HFFc6 (cell line): ENCODE measurements at regions not wholly inside any gene's neighbourhood (a gene's known extent, or its start where the extent isn't known, plus 50 kb on each side); places are given as distances from the start of the nearest gene placed in this dataset.

Experiments
- DNase-seq: peaks from one replicate; pipeline ENCODE4 v3.0.0-alpha.2; 2018
- H3K27ac Mint-ChIP-seq: 2 replicates; pipeline ENCODE4 v1.8.0; 2020; ENCODE audit warnings: mild to moderate bottlenecking, mixed read lengths
- H3K27me3 Mint-ChIP-seq: 2 replicates; pipeline ENCODE4 v1.8.0; 2021; ENCODE audit warnings: mild to moderate bottlenecking, moderate library complexity, mixed read lengths; ENCODE audit not compliant: insufficient read depth
- H3K36me3 Mint-ChIP-seq: 2 replicates; pipeline ENCODE4 v1.8.0; 2021; ENCODE audit warnings: low read depth, mixed read lengths
- H3K4me1 Mint-ChIP-seq: 2 replicates; pipeline ENCODE4 v1.8.0; 2020; ENCODE audit warnings: low read depth, mixed read lengths
- H3K4me3 Mint-ChIP-seq: 2 replicates; pipeline ENCODE4 v1.8.0; 2020; ENCODE audit warnings: mild to moderate bottlenecking, moderate library complexity, mixed read lengths
- H3K9me3 Mint-ChIP-seq: 2 replicates; pipeline ENCODE4 v1.8.0; 2020; ENCODE audit warnings: mild to moderate bottlenecking, mixed read lengths
- TF ChIP-seq, protein P1 (sequence below): fragments of 200-600 bp; sonication (generic); IDR thresholded peaks from 2 replicates; pipeline ENCODE4 v1.5.0; 2021; ENCODE audit warnings: antibody characterized with exemption, mild to moderate bottlenecking

DNA sequence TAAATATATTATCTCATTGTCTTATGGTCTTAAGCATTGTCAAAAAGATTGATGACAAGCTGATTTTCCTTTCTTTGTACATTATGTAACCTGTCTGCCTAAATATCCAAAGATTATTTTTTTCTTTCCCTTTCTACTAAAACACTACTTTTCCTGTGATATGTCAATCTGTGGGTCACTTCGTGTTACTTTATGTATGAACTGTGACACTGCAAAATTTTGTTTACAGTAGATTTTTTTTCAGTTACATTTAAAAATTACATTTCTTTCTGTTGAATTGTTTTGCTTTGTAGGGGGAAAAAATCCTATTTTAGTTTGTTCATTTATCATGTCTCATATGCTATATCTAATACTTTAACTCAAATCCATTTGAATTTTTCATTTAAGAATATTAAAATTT lies 392.3 kb upstream of the ATXN7L3B start:
- no peak overlapping the region for H3K27ac Mint-ChIP-seq
- H3K36me3 Mint-ChIP-seq, result no peaks in the 10 kb centered on the region
- no peaks in the 10 kb centered on the region for H3K4me1 Mint-ChIP-seq
- TF ChIP-seq, protein P1, sequence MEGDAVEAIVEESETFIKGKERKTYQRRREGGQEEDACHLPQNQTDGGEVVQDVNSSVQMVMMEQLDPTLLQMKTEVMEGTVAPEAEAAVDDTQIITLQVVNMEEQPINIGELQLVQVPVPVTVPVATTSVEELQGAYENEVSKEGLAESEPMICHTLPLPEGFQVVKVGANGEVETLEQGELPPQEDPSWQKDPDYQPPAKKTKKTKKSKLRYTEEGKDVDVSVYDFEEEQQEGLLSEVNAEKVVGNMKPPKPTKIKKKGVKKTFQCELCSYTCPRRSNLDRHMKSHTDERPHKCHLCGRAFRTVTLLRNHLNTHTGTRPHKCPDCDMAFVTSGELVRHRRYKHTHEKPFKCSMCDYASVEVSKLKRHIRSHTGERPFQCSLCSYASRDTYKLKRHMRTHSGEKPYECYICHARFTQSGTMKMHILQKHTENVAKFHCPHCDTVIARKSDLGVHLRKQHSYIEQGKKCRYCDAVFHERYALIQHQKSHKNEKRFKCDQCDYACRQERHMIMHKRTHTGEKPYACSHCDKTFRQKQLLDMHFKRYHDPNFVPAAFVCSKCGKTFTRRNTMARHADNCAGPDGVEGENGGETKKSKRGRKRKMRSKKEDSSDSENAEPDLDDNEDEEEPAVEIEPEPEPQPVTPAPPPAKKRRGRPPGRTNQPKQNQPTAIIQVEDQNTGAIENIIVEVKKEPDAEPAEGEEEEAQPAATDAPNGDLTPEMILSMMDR, result no peak
- H3K9me3 Mint-ChIP-seq, result peaks cover 26% of the 10 kb centered on the region
- no peaks in the 10 kb centered on the region for H3K27me3 Mint-ChIP-seq
- no peak overlapping the region for H3K4me3 Mint-ChIP-seq
- DNase-seq, result no peak

DNA sequence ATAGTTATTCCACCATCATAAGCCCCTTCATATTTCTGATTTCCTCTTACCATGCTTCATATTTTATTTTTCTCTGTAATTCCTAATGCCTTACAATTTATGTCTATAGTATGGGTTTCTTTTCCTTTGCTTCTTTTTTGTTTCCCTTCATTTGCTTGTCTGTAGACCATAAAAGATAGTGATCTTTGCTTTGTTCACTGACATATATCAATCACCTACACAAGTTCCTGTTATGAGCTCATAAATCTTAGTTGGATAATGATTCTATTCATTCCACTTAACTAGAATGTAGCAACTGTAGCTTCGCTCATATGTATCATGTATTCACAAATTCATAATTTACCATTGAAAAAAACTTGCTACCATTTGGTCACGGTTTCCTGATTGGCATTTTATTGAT lies 388.8 kb upstream of the ATXN7L3B start:
- Mint-ChIP-seq H3K27me3 (no peaks in the 10 kb centered on the region), H3K4me3 (no peak overlapping the region), H3K36me3 (no peaks in the 10 kb centered on the region), H3K4me1 (no peaks in the 10 kb centered on the region), H3K27ac (no peak overlapping the region), H3K9me3 (peaks cover 31% of the 10 kb centered on the region)
- TF ChIP-seq, protein P1, result no peak
- no peak for DNase-seq

DNA sequence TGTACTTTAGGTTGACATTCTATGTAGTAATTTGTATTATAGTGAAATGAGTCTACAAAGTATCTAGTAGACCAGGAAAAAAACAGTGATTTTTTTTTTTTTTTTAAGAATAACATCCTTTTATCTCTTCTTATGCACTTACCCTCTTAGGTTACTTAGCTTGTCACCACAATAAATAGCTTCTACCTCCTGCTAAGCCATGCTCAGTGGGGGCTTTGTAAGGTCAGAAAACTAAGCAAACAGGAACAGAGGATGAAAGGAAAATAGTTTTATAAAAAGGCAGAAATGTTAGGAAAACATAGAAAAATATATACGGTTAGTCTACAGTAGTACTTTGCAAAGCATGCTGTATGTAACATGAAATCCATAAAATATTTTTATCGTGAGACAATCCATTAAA lies 385.3 kb upstream of the ATXN7L3B start:
- H3K4me3 Mint-ChIP-seq, result no peak overlapping the region
- peaks cover 20% of the 10 kb centered on the region; the same call in 1 of the 2 replicates for H3K9me3 Mint-ChIP-seq
- H3K4me1 Mint-ChIP-seq, result no peaks in the 10 kb centered on the region
- H3K27me3 Mint-ChIP-seq, result no peaks in the 10 kb centered on the region
- no peak overlapping the region for H3K27ac Mint-ChIP-seq
- H3K36me3 Mint-ChIP-seq, result no peaks in the 10 kb centered on the region
- TF ChIP-seq, protein P1, result no peak
- DNase-seq, result no peak

DNA sequence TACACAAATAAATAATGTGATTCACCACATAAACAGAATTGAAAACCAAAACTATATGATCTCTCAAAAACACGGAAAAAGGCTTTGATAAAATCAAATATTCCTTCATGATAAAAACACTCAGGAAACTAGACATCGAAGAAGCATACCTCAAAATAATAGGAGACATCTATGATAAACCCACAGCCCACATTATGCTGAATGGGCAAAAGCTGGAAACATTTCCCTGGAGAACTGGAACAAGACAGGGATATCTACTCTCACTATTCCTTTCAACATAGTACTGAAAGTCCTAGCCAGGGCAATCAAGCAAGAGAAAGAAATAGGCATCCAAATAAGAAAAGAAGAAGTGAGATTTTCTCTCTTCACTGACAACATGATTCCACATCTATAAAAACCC lies 371.5 kb upstream of the ATXN7L3B start:
- TF ChIP-seq, protein P1, result no peak
- no peaks in the 10 kb centered on the region for H3K4me1 Mint-ChIP-seq

DNA sequence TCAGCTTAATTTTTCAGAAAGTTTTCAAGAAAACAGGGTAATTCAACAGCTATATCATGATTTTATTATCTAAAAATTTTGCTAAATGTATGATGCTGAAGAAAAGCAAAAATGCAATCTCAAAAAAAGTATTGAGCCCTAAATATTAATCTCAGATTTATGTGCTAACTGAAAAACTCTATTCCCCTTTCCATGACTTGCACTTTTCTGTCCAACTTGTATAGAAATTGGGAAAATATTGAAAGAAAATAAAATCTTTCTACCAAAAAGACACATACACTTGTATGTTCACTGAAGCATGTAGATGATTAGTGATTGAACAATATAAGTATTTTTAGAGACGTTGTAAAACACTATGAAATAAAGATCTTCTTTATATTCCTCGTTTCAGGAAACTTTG lies 368.0 kb upstream of the ATXN7L3B start:
- no peaks in the 10 kb centered on the region for H3K4me1 Mint-ChIP-seq
- H3K27me3 Mint-ChIP-seq, result no peaks in the 10 kb centered on the region
- no peak overlapping the region for H3K27ac Mint-ChIP-seq
- peaks cover 42% of the 10 kb centered on the region for H3K9me3 Mint-ChIP-seq
- peaks cover 5% of the 10 kb centered on the region; the same call in 1 of the 2 replicates for H3K36me3 Mint-ChIP-seq
- TF ChIP-seq, protein P1, result no peak
- H3K4me3 Mint-ChIP-seq, result no peak overlapping the region
- no peak for DNase-seq

More for the DNA sequence above, 371.5 kb upstream of the ATXN7L3B start:
- Mint-ChIP-seq H3K9me3 (peaks cover 38% of the 10 kb centered on the region), H3K27me3 (no peaks in the 10 kb centered on the region), H3K4me3 (no peak overlapping the region), H3K27ac (no peak overlapping the region), H3K36me3 (peaks cover 5% of the 10 kb centered on the region; the same call in 1 of the 2 replicates)
- no peak for DNase-seq
